ENCODE measurements at regions not wholly inside any gene's neighbourhood (a gene's known extent, or its start where the extent isn't known, plus 50 kb on each side); places are given as distances from the start of the nearest gene placed in this dataset.

DNA sequence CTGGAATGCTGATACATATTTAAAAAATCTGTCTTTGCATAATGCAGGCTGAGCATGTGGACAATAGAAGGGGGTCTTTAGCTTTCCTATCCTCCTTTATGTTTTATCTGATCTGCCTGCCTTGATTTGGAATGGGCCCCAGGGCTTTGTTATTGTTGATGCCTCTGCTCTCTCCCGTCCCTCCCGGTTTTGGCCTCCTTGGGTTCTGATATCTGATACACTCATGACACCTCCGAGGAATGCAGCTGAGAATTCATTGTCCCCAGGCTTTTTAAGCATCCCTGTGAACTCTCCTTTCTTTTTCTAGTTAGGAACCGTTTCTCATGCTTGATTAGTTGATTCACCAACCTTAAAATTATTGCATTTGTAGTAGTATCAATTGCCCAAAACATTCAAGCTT is 185.5 kb upstream of the RALGAPA2 start:
- H3K27me3 ChIP-seq (ENCODE audit: control insufficient read depth in 2 of 2, insufficient read depth in 2 of 2, low read length in 2 of 2), result peaks cover 2 to 5% of the 10 kb centered on the region in 2 experiments; a peak in 3 of 5 replicates
- no peaks in the 10 kb centered on the region for H3K36me3 ChIP-seq (ENCODE audit: control insufficient read depth, insufficient read depth, low read length)
- in situ Hi-C loops (cut with MboI) (no loop called here), intact Hi-C loops (cut with micrococcal nuclease) (no loop called here)
- FAIRE-seq, result no peak
- H3K9me1 ChIP-seq (ENCODE audit: control insufficient read depth, insufficient read depth, low read length), result no peaks in the 10 kb centered on the region
- WGBS (ENCODE audit: insufficient coverage, low coverage, missing lambda C conversion rate), result 0% methylated on average over 4 of the region's 4 CpGs
- BruUV-seq (replicated peaks), result no TSS peak
- H3K9ac ChIP-seq (ENCODE audit: insufficient read depth in 1 of 2, low read depth in 2 of 2, low read length in 2 of 2), result no peak overlapping the region
- ChIA-PET CTCF (ENCODE audit: low intra/inter-chr PET ratio) (no interaction called here), POLR2A (interaction anchor here (0.6 to 1.1 kb wide), 2 partner anchors 72 to 241 kb away, joined by 3 to 5 read pairs; no protein-coding TSS in a partner anchor)
- no peaks in the 10 kb centered on the region for H4K20me1 ChIP-seq (replicated peaks; ENCODE audit: control insufficient read depth, insufficient read depth, low read length)
- no peaks in the 10 kb centered on the region; a peak in 1 of 5 replicates for H3K4me1 ChIP-seq (replicated peaks in 1 of 2; ENCODE audit: control insufficient read depth in 2 of 2, insufficient read depth in 2 of 2, low read length in 2 of 2)
- DNase-seq (ENCODE audit: extremely low read depth in 1 of 4, low spot score in 3 of 4), result no peak
- TF ChIP-seq EZH2 (IDR thresholded peaks at IDR 0.05; ENCODE audit: borderline replicate concordance, low read depth, low read length), result no peak
- no peak for TF ChIP-seq PCBP2 (IDR thresholded peaks at IDR 0.05; ENCODE audit: low read depth, low read length, poor library complexity, severe bottlenecking)
- TF ChIP-seq ZBTB8A (IDR thresholded peaks at IDR 0.05; ENCODE audit: partially characterized antibody), result no peak
- TF ChIP-seq DPF2 (IDR thresholded peaks at IDR 0.05), result no peak
- TF ChIP-seq, protein P1, sequence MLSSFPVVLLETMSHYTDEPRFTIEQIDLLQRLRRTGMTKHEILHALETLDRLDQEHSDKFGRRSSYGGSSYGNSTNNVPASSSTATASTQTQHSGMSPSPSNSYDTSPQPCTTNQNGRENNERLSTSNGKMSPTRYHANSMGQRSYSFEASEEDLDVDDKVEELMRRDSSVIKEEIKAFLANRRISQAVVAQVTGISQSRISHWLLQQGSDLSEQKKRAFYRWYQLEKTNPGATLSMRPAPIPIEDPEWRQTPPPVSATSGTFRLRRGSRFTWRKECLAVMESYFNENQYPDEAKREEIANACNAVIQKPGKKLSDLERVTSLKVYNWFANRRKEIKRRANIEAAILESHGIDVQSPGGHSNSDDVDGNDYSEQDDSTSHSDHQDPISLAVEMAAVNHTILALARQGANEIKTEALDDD (IDR thresholded peaks at IDR 0.05), result no peak
- TF ChIP-seq KDM4B (IDR thresholded peaks at IDR 0.05; ENCODE audit: borderline replicate concordance in 2 of 2, low read depth in 1 of 2), result no peak
- TF ChIP-seq, protein P2, sequence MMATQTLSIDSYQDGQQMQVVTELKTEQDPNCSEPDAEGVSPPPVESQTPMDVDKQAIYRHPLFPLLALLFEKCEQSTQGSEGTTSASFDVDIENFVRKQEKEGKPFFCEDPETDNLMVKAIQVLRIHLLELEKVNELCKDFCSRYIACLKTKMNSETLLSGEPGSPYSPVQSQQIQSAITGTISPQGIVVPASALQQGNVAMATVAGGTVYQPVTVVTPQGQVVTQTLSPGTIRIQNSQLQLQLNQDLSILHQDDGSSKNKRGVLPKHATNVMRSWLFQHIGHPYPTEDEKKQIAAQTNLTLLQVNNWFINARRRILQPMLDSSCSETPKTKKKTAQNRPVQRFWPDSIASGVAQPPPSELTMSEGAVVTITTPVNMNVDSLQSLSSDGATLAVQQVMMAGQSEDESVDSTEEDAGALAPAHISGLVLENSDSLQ (IDR thresholded peaks at IDR 0.05), result no peak
- ATAC-seq, result no peak
- H3K9me3 ChIP-seq (replicated peaks; ENCODE audit: control insufficient read depth, insufficient read depth, low read depth, low read length), result no peaks in the 10 kb centered on the region
- no peak overlapping the region for H3K4me2 ChIP-seq (ENCODE audit: insufficient read depth, low read length)
- no peak overlapping the region for H3K27ac ChIP-seq (ENCODE audit: extremely low read depth, low read depth, low read length)
- no peak overlapping the region for H2AFZ ChIP-seq (ENCODE audit: low read depth, low read length)
- no peak overlapping the region for H3K4me3 ChIP-seq
- H3K79me2 ChIP-seq (ENCODE audit: control insufficient read depth, insufficient read depth, low read length), result no peaks in the 10 kb centered on the region

All from K562 (cell line).